IgD-negative memory B cell (primary cell): ENCODE measurements at regions not wholly inside any gene's neighbourhood (a gene's known extent, or its start where the extent isn't known, plus 50 kb on each side); places are given as distances from the start of the nearest gene placed in this dataset.

ENCODE experiments used
- H3K27ac Mint-ChIP-seq, 3 donors: one replicate each; pipeline ENCODE4 v1.8.0; 2020 to 2022; ENCODE audit warnings: mild to moderate bottlenecking in 3 of 3, mixed read lengths in 3 of 3, moderate library complexity in 1 of 3
- H3K27me3 Mint-ChIP-seq: one replicate; pipeline ENCODE4 v1.8.0; 2021; ENCODE audit warnings: mixed read lengths
- H3K36me3 Mint-ChIP-seq: one replicate; pipeline ENCODE4 v1.8.0; 2020; ENCODE audit warnings: mild to moderate bottlenecking, mixed read lengths
- H3K4me1 Mint-ChIP-seq, 3 donors: one replicate each; pipeline ENCODE4 v1.8.0; 2020 to 2022; ENCODE audit warnings: mixed read lengths in 3 of 3, mild to moderate bottlenecking in 1 of 3
- H3K4me3 Mint-ChIP-seq, 4 donors: one replicate each; pipeline ENCODE4 v1.8.0; 2020 to 2022; ENCODE audit warnings: mild to moderate bottlenecking in 4 of 4, mixed read lengths in 4 of 4, moderate library complexity in 3 of 4
- H3K9me3 Mint-ChIP-seq, 3 donors: one replicate each; pipeline ENCODE4 v1.8.0; 2020 to 2021; ENCODE audit warnings: mixed read lengths in 3 of 3, mild to moderate bottlenecking in 1 of 3

DNA sequence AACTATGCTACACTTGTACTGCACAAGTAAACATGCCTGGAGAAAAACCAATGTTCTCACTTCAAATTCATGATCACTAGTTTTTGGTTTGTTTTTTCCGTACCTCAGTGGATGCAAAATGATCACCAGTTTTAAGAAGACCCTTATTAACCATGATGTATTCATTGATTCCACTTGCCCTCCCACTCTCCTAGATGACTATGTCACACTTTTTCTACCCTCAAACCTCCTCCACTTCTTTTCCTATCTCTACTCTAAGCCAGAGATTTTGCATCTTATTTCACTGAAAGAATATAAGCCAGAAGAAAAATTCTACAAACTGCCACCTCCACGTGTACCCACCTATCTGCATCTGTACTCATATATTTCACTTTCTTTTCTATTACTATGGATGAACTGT, 186.2 kb upstream of the NAMPT start:
- H3K36me3 Mint-ChIP-seq = no peaks in the 10 kb centered on the region
- H3K27ac Mint-ChIP-seq = no peak overlapping the region
- no peak overlapping the region for H3K4me3 Mint-ChIP-seq
- H3K9me3 Mint-ChIP-seq = no peaks in the 10 kb centered on the region
- peaks cover 2% of the 10 kb centered on the region for H3K27me3 Mint-ChIP-seq
- peaks cover 1 to 10% (median 4%) of the 10 kb centered on the region in 3 donors for H3K4me1 Mint-ChIP-seq

DNA sequence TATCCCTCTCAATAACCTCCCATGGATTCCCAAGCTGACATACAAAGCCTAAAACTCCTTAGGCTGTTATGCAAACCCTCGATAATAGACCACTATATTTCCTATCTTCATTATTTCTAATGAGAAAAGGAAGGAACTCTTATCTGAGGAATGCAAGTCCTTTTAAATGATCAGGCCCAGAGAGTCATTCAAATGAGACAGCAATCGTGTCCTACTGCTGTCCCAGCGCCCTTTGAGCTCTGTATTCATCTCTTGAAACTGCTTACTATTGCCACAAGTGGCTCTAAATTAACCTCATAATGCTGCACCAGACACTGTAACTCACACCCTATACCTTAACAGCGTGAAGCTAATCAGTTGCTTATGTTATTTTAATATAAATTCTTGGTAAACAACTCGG, 182.1 kb upstream of the NAMPT start:
- Mint-ChIP-seq H3K36me3 (no peaks in the 10 kb centered on the region), H3K4me3 (no peak overlapping the region), H3K4me1 (peaks cover 6 to 20% (median 17%) of the 10 kb centered on the region in 3 donors)

DNA sequence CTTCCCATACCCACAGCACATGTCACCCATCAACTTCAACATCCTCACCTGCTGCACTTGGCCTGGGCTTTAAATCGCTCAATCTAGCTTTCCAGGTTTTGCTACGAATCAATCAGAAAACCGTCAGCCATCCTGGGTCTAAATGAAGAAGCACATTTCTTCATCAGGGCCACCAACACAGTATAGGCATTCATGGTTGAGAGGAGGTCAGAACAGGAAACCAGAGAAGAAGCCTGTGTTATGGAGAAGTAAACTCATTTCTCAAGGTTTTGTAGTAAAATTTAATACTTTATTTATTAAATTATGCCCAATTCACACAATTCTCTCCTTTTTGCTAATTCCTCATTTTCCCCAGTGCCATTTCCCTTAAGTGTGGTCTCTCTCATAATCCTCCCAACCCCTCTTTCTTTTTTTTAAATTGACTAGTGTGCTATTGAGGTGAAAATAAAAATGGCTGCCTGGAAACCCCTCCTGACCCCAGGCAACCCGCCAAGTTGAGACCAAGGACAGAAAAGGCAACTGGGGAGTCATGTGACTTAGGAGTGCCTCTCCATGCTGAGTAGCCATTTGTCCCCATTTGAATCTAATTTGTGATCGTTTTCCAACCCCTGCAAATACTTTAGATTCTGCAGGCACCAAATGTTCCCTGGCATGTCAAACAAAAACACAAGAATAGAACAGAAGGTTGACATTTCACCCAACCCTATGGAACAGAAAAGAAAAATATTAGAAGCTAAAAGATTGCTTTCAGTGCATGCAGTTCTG, 181.1 kb upstream of the NAMPT start:
- Mint-ChIP-seq H3K36me3 (no peaks in the 10 kb centered on the region), H3K27me3 (peaks cover 2% of the 10 kb centered on the region), H3K4me1 (peaks cover 6 to 20% (median 12%) of the 10 kb centered on the region in 3 donors), H3K4me3 (no peak overlapping the region), H3K27ac (peak overlapping the region in 1 of 3 donors; percentile 6), H3K9me3 (no peaks in the 10 kb centered on the region)

More for the DNA sequence above, 182.1 kb upstream of the NAMPT start:
- peaks cover 2% of the 10 kb centered on the region for H3K27me3 Mint-ChIP-seq
- no peak overlapping the region for H3K27ac Mint-ChIP-seq
- H3K9me3 Mint-ChIP-seq = no peaks in the 10 kb centered on the region

DNA sequence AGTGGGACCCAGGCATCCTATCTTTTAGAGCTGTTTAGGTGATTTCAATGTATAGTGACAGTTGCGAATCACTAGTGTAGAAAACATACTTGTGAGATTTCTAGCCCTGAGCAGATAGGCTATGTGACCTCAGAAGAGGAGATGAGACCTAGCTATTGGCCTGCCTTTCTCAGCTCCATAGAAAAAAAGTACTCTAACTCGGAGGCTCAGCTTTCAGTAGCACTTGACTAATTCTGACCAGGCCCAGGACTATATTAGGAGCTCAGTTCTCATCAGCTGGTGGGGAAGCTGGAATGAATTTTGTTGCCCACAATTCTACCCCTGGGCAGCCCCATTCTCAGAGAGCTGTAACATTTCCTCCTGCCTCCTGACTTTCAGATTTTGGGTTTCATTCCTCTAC, 179.9 kb upstream of the NAMPT start:
- no peaks in the 10 kb centered on the region for H3K36me3 Mint-ChIP-seq
- H3K9me3 Mint-ChIP-seq = no peaks in the 10 kb centered on the region
- H3K27ac Mint-ChIP-seq = no peak overlapping the region
- H3K4me1 Mint-ChIP-seq = peaks cover 6 to 20% (median 12%) of the 10 kb centered on the region in 3 donors
- H3K4me3 Mint-ChIP-seq = no peak overlapping the region
- peaks cover 2% of the 10 kb centered on the region for H3K27me3 Mint-ChIP-seq

DNA sequence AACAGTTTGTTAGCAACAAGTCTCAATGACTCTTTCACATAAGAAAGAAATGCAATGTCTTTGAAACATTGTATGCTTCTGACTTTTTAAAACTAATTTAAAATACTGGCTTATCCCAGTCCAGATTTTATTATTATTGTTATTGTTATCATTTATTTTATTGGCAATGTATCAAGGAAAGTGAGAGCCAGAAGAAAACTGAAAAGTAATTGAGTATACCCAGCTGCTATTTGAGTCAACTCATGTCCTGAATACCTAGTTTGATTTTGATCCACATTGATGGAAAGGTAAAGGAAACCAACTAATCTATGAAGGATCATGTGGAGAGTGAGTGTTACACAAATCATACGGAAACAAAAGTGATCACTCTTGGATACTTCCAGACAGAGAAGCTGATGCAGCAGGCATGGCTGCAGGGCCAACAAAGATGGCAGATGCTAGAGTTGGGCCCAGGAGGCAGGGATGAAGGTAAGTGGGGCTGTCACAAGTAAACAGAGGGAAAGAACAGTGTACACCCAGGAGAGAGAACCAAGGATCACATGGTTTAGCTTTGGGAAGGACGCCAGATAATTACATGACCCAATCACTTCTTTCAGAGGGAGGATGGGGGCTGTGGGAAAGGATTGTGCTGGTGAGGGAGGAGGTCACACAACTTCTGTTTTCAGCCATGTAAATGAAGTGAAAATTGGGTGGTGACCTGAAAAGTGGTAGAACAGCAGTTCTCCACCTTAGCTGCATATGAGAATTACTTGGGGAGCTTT, 179.2 kb upstream of the NAMPT start:
- Mint-ChIP-seq H3K36me3 (no peaks in the 10 kb centered on the region), H3K9me3 (no peaks in the 10 kb centered on the region), H3K27me3 (peaks cover 2% of the 10 kb centered on the region), H3K4me1 (peaks cover 6 to 20% (median 12%) of the 10 kb centered on the region in 3 donors), H3K4me3 (peak overlapping the region in 2 of 4 donors; percentile 0 to 45), H3K27ac (no peak overlapping the region)

DNA sequence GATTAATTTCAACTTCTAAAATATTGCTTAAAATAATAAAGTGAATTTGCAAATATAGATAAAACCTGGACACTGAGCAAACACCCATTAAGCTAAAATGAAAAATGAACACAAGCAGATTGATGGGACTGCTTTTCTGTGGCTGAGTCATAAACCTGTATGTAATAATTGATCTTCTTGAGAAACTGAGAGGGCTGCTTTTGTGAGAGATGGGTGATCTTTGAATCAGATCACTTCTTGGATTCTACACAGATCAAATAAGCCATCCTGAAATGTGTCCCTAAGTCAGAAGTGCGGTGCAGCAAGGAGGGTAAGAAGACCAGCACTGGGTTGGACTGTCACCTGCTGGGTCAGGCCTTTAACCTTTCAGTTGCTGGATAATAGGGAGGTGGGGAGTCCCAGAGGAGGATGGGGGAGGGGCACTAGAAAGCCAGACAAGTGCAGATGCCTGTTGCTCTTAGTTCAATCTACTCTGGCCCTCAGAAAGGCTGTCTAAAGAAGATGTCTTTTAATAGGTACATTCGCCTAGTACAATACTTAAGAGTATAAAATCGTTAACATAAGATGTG, 178.2 kb upstream of the NAMPT start:
- H3K36me3 Mint-ChIP-seq = no peaks in the 10 kb centered on the region
- peaks cover 0 to 10% (median under 1%) of the 10 kb centered on the region in 3 donors for H3K9me3 Mint-ChIP-seq
- H3K4me3 Mint-ChIP-seq = no peak overlapping the region
- H3K27ac Mint-ChIP-seq = no peak overlapping the region
- peaks cover 6 to 20% (median 12%) of the 10 kb centered on the region in 3 donors for H3K4me1 Mint-ChIP-seq
- H3K27me3 Mint-ChIP-seq = no peaks in the 10 kb centered on the region

DNA sequence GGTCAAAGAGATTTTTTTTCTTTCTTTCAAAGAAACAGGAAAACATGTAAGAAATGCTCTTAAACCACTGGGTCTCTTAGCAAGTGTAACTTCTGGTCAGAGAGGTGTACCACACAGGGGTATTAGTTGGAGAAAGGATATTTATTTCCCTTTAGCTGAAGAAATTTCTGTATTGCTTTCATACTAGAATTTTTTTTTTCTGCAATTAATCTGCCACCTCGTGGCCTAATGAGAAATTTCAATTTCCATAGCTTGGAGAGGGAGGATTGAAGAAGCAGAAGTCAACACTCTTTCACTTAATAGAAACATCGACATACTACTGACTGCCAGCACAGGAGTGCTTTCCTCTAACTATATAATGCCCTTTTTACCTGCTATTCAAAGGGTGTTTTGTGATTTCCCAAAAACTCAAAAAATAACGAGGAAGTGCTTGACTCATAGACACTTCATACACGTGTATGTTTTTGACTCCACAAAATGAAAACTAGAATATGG, 177.6 kb upstream of the NAMPT start:
- no peak overlapping the region for H3K4me3 Mint-ChIP-seq
- H3K9me3 Mint-ChIP-seq = peaks cover 0 to 12% (median 1%) of the 10 kb centered on the region in 3 donors
- H3K27ac Mint-ChIP-seq = no peak overlapping the region
- H3K27me3 Mint-ChIP-seq = no peaks in the 10 kb centered on the region
- peaks cover 6 to 20% (median 12%) of the 10 kb centered on the region in 3 donors for H3K4me1 Mint-ChIP-seq
- H3K36me3 Mint-ChIP-seq = no peaks in the 10 kb centered on the region

DNA sequence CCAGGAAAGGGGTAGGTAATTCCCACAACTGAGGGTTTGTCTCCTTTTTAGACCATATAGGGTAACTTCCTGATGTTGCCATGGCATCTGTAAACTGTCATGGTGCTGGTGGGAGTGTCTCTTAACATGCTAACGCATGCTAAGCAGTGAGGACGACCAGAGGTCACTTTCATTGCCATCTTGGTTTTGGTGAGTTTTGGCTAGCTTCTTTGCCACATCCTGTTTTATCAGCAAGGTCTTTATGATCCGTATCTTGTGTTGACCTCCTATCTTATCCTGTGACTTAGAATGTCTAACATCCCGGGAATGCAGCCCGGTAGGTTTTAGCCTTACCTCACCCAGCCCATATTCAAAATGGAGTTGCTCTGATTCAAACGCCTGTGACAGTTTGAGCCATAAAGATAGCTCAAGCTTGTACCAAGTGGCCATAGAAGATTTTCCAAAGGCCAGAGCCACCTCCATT, 176.0 kb upstream of the NAMPT start:
- Mint-ChIP-seq H3K4me1 (peaks cover 5 to 15% (median 6%) of the 10 kb centered on the region in 3 donors), H3K9me3 (peaks cover 0 to 15% (median 1%) of the 10 kb centered on the region in 3 donors), H3K27me3 (no peaks in the 10 kb centered on the region), H3K27ac (no peak overlapping the region), H3K36me3 (no peaks in the 10 kb centered on the region), H3K4me3 (no peak overlapping the region)

DNA sequence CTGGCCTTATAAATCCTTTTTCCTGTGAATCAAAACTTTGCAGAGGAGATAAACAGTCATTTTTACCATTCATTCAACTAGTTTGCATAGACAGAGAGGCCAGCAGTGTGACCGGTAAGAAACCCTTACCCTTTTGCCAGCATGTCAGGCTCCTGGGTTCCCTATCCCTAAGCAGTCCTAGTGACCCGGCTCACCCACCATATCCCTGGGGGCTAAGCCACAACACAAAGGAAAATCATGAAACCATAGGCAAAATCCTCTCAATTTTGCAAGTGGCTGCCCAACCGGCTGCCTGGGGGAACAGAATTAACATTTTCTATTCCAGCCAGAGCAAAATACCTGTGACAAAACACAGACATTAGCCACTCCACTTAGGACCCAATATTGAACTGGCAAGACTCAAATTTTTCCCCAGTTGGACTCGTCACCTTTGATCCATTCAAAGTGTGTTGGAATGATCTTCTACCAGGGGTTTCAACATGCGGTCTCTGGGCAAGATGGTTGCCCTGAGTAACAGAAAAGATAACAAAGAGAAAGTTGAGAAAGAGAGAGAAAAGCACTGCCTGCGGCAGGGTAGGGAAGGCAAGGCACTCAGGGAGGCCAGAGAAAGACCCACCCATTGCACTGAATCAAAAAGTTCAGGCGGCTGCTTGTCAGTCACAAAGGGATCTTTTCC, 174.8 kb upstream of the NAMPT start:
- no peaks in the 10 kb centered on the region for H3K27me3 Mint-ChIP-seq
- H3K9me3 Mint-ChIP-seq = peaks cover 0 to 15% (median 1%) of the 10 kb centered on the region in 3 donors
- no peaks in the 10 kb centered on the region for H3K36me3 Mint-ChIP-seq

DNA sequence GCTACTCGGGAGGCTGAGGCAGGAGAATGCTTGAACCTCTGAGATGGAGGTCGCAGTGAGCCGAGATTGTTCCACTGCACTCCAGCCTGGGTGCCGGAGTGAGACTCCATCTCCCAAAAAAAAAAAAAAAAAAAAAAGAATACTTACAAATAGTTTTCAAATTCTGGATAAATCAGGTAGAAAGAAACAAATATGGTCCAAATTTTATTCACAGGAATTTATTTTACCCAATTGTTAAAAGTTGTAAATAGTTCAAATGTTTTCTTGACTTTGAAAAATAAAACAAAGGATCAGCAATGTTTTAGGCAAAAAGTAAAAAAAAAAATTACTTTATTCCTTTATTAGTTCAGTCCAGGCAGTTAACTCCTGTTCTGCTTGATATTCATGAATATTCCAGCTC, 172.9 kb upstream of the NAMPT start:
- Mint-ChIP-seq H3K9me3 (peaks cover 0 to 15% (median 3%) of the 10 kb centered on the region in 3 donors), H3K27me3 (no peaks in the 10 kb centered on the region), H3K36me3 (no peaks in the 10 kb centered on the region), H3K27ac (no peak overlapping the region), H3K4me3 (no peak overlapping the region), H3K4me1 (peaks cover 0 to 3% (median 2%) of the 10 kb centered on the region in 3 donors)

More for the DNA sequence above, 174.8 kb upstream of the NAMPT start:
- peak overlapping the region in 1 of 3 donors; percentile 77 for H3K27ac Mint-ChIP-seq
- H3K4me1 Mint-ChIP-seq = peaks cover 0 to 5% (median 2%) of the 10 kb centered on the region in 3 donors
- no peak overlapping the region for H3K4me3 Mint-ChIP-seq

DNA sequence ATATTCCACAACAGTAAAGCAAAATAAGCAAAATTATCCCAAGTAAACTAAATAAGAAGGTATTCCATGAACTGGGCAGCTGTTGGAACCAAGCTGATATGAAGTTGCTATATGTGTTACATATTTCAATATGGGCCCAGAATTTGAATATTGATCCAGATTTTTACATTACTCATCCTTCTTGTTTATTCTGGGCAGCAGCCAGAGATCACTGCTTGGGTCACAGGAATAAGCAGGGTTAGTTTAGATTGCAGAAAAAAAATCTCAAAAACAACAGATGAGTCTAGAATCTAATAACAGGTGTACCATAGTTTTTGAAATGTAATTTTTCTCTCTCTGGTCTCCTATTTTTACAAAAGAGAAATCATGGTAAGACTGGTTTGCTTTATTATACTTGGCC, 171.5 kb upstream of the NAMPT start:
- Mint-ChIP-seq H3K36me3 (no peaks in the 10 kb centered on the region), H3K9me3 (peaks cover 3 to 15% (median 4%) of the 10 kb centered on the region in 3 donors), H3K27ac (no peak overlapping the region), H3K4me3 (no peak overlapping the region), H3K4me1 (no peaks in the 10 kb centered on the region), H3K27me3 (no peaks in the 10 kb centered on the region)

DNA sequence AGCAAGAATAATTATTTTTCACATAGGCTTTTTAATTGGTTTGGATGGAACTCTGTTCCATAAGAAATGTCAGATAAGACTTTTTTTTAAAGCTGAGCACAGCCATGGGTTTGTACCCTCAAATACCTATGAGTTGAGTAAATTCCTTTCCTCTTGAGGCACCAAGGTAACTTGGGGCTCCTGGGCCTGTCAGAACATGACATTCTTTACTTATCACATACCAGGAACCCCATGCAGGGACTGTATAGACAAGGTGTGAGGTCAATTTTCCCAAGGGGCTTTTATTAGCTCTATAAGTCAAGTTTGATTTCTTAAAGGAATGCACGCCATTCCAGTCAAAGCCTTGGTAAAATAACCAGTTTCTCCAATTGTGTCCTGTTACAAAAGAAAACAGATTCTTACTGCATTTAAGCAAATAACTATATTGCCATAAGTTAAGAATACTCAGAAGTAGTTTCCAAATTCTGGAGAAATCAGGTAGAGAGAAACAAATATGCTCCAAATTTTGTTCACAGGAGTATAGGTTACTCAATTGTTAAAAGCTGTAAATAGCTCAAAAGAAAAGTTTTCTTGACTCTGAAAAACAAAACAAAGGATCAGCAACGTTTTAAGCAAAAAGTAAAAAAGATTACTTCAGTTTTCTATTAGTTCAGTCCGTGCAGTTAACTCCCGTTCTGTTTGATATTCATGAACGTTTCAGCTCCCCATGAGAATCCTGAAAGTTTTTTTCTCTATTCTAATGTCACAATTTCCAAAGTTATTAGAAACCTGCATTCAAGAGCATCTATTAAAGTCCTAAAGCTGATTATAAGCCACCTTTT, 167.5 kb upstream of the NAMPT start:
- peaks cover 3% of the 10 kb centered on the region for H3K36me3 Mint-ChIP-seq
- H3K4me3 Mint-ChIP-seq = no peak overlapping the region
- H3K27ac Mint-ChIP-seq = no peak overlapping the region
- H3K4me1 Mint-ChIP-seq = no peaks in the 10 kb centered on the region
- H3K9me3 Mint-ChIP-seq = peaks cover 3 to 11% (median 3%) of the 10 kb centered on the region in 3 donors
- H3K27me3 Mint-ChIP-seq = no peaks in the 10 kb centered on the region

DNA sequence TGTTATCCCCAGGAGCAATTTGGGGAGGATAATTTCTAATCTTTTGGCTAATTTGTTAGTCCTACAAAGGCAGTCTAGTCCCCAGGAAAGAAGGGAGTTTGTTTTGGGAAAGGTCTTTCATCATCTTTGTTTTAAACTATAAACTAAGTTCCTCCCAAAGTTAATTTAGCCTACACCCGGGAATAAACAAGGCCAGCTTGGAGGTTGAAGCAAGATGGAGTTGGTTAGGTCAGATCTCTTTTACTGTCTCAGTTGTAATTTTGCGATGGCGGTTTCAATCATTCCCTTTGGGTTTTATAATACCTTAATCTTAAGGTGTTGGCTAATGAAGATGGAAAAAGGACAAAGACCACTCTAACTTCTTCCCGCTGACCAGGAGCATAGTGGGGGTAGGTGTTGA, 166.4 kb upstream of the NAMPT start:
- Mint-ChIP-seq H3K27ac (no peak overlapping the region), H3K4me3 (no peak overlapping the region)

DNA sequence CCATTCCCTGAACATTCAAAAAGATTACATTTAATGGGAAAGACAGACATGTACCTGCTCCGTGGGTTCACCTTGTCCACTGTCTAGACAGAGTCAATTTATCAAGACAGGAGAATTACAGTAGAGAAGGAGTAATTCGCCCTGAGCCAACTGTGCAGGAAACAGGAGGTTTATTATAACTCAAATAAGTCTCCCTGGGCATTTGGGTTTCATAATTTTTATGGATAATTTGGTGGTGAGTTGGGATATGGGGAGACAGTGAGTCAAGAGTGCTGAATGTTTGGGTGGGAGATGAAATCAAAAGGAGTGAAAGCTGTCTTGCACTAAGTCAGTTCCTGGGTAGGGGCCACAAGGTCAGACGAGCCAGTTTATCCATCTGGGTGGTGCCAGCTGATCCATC, 165.9 kb upstream of the NAMPT start:
- no peaks in the 10 kb centered on the region for H3K4me1 Mint-ChIP-seq
- no peak overlapping the region for H3K4me3 Mint-ChIP-seq
- H3K27me3 Mint-ChIP-seq = no peaks in the 10 kb centered on the region
- H3K27ac Mint-ChIP-seq = no peak overlapping the region
- peaks cover 3% of the 10 kb centered on the region for H3K36me3 Mint-ChIP-seq
- peaks cover under 1 to 11% (median 3%) of the 10 kb centered on the region in 3 donors for H3K9me3 Mint-ChIP-seq

More for the DNA sequence above, 166.4 kb upstream of the NAMPT start:
- H3K4me1 Mint-ChIP-seq = no peaks in the 10 kb centered on the region
- no peaks in the 10 kb centered on the region for H3K27me3 Mint-ChIP-seq
- H3K9me3 Mint-ChIP-seq = peaks cover 3 to 11% (median 3%) of the 10 kb centered on the region in 3 donors
- H3K36me3 Mint-ChIP-seq = peaks cover 3% of the 10 kb centered on the region
